GM11168 (cell line): ENCODE measurements at regions not wholly inside any gene's neighbourhood (a gene's known extent, or its start where the extent isn't known, plus 50 kb on each side); places are given as distances from the start of the nearest gene placed in this dataset.

Experiments used
- in situ Hi-C: fragments of 300-500 bp; cut with MboI; formaldehyde crosslinking; loops from one replicate; pipeline ENCODE4 v1.12.0; 2022; ENCODE audit warnings: low sequenced_read_pairs; ENCODE audit not compliant: unreplicated experiment

DNA sequence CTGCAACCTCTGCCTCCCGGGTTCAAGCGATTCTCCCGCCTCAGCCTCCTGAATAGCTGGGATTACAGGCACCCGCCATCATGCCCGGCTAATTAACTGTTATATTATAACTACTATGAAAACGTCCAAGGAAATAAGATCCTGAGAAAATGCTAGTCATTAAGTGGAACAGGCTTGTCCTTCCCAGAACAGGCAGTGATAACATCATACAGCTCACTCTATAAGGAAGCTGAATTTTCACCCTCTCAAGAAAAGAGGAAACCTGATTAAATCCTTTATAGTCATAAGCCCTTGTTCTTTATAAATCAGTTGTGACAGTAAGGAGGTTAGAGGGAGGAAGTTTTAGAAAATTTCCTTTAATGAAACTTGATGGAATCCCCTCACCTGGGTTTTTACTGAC is 163.9 kb upstream of the CLINT1 start:
- in situ Hi-C loops: no loop called here

GRCh38 chr5:158022393-158022792 is 163.4 kb upstream of the CLINT1 start:
- in situ Hi-C loops: no loop called here

DNA sequence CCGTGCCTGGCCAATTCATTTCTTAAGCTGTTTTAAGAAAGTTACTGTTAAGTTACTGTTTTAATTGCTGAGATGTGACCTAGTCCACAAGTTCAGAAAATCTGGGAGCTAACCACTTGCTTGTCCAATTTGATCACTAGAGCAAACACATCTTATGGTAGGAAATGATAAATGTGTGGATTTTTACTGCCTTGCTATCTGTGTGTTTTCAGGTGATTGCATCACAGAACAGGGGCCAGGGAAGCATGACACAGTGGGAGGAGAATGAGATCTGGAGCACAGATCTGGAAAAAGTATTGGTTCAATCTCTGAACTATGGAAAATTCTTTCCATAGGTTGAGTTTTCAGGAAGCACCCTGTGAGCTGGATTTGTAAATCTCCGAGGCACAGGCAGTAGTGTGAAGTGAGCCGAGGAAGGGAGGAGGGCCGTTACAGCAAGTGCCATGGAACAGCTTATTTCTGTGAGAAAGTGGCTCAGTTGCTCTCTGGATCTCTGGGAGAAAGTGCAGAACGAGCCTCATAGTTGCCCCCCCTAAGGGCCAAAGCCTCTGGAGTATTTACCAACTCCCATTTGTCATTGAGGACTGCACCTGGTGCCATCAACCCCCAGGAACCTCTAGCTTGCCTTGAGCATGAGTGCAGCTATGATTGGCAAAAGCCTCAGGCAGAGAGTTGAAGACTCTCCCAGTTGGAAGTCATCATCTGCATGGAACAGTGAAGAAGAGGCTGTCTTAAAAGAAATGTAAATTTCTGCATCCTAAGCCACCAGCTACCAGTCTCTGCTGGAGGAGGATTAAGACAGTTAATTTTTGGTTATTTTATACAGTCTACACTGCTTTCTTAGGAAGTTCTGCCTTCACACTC is 161.8 kb upstream of the CLINT1 start:
- in situ Hi-C loops: no loop called here

DNA sequence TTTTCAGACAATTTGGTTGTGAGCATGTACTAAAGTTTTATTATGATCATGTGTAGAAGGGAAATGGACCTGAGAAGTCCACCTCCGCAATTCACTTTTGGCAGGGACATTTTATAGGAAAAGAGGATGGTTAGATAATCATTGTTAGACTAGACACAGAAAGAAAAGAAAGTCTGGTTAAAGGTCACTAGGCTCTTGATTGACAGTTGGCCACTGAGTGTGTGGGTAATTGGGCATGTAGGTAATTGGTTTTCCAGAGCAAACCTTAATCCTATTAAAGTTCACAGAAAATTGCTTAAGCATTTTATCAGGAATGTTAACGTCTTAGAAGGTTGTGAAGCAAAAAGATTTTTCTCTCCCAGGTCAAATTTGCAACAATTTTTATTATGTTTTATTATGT is 158.5 kb upstream of the CLINT1 start:
- in situ Hi-C loops: no loop called here

DNA sequence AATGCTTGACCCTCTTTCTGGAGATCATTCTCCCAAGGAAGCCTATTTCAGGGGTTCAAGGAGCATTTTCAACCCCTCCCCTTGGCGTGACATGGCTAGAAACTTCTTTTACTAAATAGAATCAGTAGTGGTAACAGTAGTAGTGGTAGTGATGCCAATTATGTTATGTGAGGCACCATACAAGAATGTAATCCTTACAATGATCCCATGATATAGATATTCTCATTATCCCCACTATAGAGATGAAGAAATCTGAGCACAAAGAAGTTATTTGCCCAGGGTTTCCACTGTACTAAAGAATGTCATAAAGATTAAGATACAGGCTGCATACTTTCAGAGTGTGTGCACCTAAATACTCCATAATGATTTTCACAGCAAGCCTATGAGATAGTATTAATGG is 155.4 kb upstream of the CLINT1 start:
- in situ Hi-C loops: no loop called here

DNA sequence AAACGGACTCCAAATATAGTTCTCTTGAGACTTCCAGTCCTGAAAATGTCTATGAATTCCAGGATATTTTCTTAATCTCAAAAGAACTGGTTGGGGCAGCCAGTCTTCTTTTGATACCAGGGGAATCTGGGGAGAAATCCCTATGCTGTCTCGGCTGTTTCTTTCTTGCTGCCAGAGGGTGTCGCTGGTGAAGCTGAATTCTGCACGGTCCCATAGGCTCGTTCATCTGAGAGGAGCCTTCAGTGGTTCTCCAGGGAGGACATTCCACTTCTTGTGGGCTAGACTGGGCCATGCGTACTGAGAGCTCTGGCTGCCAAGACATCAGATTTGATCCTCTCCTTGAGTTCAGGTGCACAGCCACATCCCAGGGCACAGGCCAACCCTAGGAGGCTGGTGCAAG is 155.0 kb upstream of the CLINT1 start:
- in situ Hi-C loops: no loop called here

DNA sequence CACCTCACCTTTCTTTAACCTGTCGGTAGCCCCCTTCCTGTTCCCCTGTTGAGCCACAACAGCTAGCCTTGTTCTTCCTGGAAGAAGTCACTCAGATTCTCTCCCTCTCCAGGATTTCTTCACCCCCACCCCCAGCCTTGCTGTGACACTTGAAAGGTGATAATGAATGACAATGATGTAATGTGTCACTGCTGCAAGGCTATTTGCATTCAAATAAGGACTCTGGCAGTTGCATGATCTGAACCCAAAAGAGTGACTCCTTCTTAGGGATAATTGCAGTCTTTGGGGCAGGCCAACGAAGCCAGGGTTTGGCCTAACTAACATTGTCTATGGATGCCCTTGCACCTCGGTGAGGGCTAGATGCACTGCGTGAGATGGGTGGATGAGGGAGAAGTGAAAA is 154.4 kb upstream of the CLINT1 start:
- in situ Hi-C loops: no loop called here

GRCh38 chr5:158011422-158011821 is 152.5 kb upstream of the CLINT1 start:
- in situ Hi-C loops: no loop called here

DNA sequence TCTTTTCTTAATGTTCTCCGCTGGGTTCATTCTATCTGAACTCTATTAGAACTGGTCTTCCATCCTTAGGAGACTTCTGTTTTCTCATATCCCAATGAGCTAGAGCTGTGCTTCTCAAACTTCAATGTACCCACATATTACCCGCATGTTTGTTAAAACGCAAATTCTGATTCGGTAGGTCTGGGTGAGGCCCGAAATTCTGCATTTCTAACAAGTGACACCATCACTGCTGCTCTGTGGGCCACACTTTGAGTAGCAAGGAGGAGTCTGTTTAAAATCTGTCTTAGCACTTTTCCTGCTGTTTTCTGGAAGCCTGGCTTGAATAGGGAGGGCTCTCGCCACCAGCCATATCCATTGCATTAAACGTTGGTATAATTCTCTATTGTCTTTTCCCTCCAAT is 151.9 kb upstream of the CLINT1 start:
- in situ Hi-C loops: no loop called here

DNA sequence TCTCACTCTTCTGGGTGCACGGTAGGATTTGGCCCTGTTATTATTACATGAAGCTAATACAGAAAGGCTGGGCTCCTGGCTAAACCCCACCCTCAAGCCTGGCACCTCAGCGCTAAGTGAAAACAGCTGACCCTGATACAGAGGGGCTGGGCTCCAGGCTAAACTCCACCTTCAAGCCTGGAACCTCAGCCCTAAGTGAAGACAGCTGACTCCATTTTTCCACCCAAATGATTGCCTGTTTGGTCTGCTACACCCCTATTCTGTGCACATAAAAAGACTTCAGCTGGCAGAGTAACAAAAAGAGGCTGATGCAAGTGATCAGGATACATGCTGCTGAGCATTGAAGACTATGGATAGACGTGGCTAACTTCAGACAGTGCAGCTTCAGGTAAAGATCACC is 148.4 kb upstream of the CLINT1 start:
- in situ Hi-C loops: no loop called here

- in situ Hi-C loops: no loop called here
Measured at GRCh38 chr5:157999696-158000095, 140.8 kb upstream of the CLINT1 start.

GRCh38 chr5:157997991-157998504 is 139.1 kb upstream of the CLINT1 start:
- in situ Hi-C loops: no loop called here

DNA sequence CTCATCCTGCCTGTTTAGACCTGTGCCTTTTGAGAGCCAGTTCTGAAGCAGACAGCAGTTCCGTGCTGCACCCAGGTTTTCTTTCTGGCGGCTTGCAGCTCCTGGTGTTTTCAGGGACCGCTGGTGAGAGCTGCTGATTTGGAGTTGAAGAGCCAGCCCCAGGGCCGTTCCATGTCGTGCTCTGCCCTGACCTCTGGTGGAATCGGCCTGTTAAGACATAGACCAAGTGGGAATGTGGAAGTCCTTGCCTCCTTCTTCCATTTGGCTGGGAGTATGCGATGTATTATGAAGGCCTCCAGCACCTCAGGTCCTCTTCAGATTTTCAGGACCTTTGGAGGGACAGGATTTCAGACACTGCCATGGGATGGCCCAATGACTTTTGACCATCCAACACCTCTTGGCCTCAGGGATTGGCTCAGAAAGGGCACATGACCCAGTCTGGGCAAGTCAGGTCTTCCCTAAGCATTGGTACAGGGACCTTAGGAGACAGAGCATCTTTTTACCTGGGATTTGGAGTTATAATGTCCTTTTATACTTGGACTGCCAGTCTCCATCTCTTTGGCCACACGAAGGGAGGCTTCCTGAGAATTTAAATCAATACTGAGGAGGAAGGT is 136.1 kb upstream of the CLINT1 start:
- in situ Hi-C loops: no loop called here

DNA sequence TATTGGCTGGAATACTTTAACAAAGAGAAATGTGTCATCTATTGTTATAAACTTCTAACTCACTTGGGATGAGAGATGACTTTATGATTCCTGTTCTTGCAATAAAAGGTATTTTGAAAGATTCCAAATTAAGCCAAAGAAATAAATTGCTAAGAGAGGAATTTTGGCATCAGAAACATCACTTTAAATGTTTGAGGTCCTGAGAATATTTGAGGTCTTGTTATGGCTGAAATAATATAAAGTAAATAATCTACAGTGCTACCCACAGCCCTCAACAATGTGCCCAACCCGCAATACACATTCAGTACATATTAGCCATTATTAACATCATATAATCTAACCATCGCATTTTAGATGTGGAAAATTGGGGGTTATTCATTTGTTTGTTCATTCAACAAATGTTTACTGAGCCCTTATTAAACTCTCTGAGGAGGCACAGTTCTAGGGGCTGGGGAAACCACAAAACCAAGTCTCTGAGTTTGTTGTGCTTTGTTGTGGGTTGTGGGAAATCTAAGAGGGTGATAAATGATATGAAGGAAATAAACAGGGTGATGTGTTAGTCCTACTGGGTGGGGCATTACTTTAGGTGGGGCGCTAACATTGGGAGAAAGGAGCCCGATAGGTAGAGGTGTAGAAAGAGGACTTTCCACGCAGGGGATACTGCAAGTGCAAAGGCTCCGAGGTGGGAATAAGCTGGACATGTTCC is 135.2 kb upstream of the CLINT1 start:
- in situ Hi-C loops: no loop called here

DNA sequence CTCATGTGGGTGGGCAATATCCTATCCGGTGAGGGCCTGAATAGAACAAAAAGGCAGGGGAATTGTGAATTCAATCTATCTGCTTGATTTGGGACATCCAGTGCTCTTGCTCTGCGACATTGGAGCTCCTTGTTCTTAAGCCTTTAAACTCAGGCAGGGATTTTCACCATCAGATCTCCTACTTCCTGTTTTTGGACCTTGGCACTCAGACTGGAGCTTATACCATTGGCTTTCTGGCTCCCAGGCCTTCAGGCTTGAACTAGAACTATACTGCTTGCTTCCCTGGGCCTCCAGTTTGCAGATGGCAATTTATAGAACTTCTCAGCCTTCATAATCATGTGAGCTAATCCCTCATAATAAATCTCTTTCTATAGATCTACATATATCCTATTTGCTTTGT is 134.3 kb upstream of the CLINT1 start:
- in situ Hi-C loops: no loop called here

DNA sequence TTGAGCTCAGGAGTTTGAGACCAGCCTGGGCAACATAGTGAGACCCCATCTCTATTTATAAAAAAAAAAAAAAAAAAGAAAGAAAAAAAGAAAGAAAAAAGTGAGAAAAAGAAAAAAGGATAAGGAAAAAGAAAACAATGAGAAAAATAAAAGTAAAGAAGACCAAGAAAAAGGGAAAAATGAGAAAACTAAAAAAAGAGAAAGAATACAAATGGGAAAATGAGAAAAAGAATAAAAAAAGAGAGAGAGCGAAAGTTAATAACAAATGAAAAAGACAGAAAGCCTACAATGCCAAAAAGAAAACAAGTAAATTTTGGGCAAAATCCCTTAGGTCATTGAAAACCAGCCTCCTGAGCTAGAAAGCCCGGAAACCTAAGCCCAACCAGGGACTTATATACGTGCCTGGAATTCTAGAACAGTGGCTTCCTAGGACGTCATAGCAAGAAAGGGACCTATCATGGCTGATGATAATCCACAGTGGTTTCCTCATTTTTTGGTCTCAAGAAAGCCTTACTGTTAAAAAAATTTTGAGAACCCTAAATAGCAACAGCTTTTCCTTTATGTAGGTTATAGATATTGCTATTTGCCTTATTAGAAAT is 131.7 kb upstream of the CLINT1 start:
- in situ Hi-C loops: no loop called here

DNA sequence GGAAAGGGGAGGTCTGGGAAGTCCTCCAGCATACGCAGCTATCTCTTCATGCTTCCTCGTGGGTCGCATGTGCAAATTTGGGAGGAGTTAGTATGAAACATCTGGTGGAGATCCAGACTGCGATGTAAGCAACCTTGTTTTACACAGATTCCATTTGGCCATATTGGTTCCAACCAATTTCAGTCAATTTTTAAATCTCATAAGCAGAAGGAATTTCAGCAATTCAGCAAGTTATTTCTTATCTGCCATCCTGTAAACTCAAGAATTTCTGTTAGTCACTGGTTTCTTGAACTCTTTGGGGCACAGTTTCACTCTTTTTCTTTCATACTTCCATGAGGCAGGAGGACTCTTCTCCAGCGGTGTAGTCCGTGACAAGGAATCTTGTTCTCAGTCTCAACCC is 130.4 kb upstream of the CLINT1 start:
- in situ Hi-C loops: no loop called here

- in situ Hi-C loops: no loop called here
Measured at GRCh38 chr5:157987259-157987658, 128.3 kb upstream of the CLINT1 start.

- in situ Hi-C loops: no loop called here
Measured at GRCh38 chr5:157986431-157986990, 127.6 kb upstream of the CLINT1 start.

DNA sequence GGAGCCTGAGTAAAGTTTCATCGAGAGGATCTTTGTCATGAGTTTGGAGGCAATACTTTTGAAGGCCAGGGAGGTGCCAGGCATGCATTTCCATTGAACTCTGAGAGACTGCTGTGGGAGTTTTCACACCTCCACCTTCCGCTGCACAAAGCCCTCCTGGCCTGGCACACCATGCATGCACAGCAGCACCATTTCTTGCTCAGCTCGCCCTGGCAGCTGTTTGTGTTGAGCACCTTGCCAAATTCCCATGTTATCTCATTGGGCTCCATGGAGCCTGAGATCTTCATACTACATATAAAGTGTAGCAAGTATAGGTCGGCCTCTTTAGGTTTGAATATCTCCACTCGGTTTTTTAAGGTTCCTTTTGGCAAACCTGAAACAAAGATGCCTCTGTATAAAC is 125.7 kb upstream of the CLINT1 start:
- in situ Hi-C loops: no loop called here
